ENCODE measurements at regions not wholly inside any gene's neighbourhood (a gene's known extent, or its start where the extent isn't known, plus 50 kb on each side); places are given as distances from the start of the nearest gene placed in this dataset.

DNA sequence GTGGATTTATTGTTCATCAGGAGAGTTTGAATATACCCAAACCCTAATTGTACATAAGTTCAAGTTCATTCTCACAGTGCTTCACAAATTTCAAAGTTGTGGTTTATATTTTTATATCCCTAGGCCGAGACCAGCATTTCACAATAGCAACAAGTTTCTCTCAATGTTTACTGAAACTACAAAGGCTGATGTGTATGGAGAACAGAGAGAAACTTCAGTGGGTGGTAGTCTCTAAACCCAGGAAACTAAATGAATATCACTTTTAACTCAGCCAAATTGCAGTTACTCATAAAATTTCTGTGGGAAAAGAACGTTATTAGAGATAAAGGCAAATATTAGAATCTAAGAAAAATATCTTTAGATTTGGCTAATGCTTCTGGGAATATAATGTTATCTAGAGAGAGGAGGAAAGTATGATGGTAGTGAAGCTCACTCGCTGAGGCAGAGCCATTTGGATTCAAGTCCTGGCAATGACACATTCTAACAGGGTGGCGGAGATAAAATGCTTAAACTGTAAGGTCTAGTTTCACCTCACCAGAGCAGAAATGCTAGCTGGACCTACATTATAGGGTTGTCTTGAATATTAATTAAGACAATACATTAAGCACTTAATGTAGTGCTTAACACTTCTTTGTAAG, 514.8 kb downstream of the EPHA3 start:
- H3K9me3 ChIP-seq (ENCODE audit: control insufficient read depth, low read length): no peaks in the 10 kb centered on the region
- WGBS, 2 experiments: 91 to 97% methylated on average over 3 to 4 of the region's 4 CpGs
- no peaks in the 10 kb centered on the region for H3K4me1 ChIP-seq (ENCODE audit: control insufficient read depth, insufficient read depth, low read length)
- no peaks in the 10 kb centered on the region for H3K36me3 ChIP-seq (ENCODE audit: control insufficient read depth, insufficient read depth, low read length)
- no peaks in the 10 kb centered on the region for H3K27me3 ChIP-seq (ENCODE audit: control insufficient read depth, insufficient read depth, low read length, poor library complexity, severe bottlenecking)
- H3K4me3 ChIP-seq (ENCODE audit: insufficient read depth, low read depth, low read length): no peak overlapping the region
- H3K27ac ChIP-seq (ENCODE audit: insufficient read depth, low read depth, low read length, poor library complexity, severe bottlenecking): no peak overlapping the region

DNA sequence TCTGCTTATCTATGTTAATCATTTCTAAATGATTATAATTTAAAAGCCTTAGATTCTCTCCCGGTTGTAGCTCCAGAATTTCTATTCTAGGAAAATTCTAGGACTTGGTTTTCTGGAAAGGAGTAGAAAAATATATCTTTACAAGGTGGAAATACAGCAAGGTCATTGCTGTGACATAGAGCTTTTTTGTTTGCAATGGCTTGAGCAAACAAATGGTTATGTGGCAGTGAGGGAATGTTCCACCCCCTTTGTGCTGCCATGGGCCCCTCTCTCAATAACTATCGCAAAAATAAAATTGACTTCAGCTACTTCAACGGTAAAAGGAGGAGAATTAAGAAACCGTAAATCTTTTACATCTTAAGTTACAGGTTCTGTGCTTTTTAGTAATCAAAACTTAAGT, 517.1 kb downstream of the EPHA3 start:
- Histone ChIP-seq H3K4me3 (ENCODE audit: insufficient read depth, low read depth, low read length) (no peak overlapping the region), H3K4me1 (ENCODE audit: control insufficient read depth, insufficient read depth, low read length) (no peaks in the 10 kb centered on the region), H3K27ac (ENCODE audit: insufficient read depth, low read depth, low read length, poor library complexity, severe bottlenecking) (no peak overlapping the region), H3K36me3 (ENCODE audit: control insufficient read depth, insufficient read depth, low read length) (no peaks in the 10 kb centered on the region), H3K27me3 (ENCODE audit: control insufficient read depth, insufficient read depth, low read length, poor library complexity, severe bottlenecking) (no peaks in the 10 kb centered on the region), H3K9me3 (ENCODE audit: control insufficient read depth, low read length) (no peaks in the 10 kb centered on the region)
- WGBS, 2 experiments: 92 to 100% methylated on average over 3 to 4 of the region's 4 CpGs

DNA sequence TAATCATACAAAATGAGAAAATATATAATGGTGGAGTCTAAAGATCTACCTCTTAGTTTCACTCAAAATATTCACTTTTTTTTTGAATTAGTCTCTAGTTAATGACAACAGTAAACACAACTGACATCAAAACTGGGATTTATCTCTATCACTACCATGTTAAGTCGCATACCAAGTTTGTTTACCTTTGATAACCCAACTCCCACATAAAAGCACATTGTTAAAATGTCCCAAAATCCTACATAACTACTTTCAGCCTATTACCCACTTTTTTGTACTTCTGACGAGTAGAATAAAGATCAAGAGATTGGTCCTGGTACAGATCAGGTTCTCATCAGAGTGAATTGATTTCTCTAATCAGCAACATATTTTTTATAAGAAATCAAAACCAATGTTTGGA, 518.5 kb downstream of the EPHA3 start:
- WGBS, 2 experiments: 93 to 97% methylated on average over 2 of the region's 2 CpGs
- Histone ChIP-seq H3K4me1 (ENCODE audit: control insufficient read depth, insufficient read depth, low read length) (no peaks in the 10 kb centered on the region), H3K27ac (ENCODE audit: insufficient read depth, low read depth, low read length, poor library complexity, severe bottlenecking) (no peak overlapping the region), H3K4me3 (ENCODE audit: insufficient read depth, low read depth, low read length) (no peak overlapping the region), H3K27me3 (ENCODE audit: control insufficient read depth, insufficient read depth, low read length, poor library complexity, severe bottlenecking) (no peaks in the 10 kb centered on the region), H3K9me3 (ENCODE audit: control insufficient read depth, low read length) (no peaks in the 10 kb centered on the region), H3K36me3 (ENCODE audit: control insufficient read depth, insufficient read depth, low read length) (no peaks in the 10 kb centered on the region)

DNA sequence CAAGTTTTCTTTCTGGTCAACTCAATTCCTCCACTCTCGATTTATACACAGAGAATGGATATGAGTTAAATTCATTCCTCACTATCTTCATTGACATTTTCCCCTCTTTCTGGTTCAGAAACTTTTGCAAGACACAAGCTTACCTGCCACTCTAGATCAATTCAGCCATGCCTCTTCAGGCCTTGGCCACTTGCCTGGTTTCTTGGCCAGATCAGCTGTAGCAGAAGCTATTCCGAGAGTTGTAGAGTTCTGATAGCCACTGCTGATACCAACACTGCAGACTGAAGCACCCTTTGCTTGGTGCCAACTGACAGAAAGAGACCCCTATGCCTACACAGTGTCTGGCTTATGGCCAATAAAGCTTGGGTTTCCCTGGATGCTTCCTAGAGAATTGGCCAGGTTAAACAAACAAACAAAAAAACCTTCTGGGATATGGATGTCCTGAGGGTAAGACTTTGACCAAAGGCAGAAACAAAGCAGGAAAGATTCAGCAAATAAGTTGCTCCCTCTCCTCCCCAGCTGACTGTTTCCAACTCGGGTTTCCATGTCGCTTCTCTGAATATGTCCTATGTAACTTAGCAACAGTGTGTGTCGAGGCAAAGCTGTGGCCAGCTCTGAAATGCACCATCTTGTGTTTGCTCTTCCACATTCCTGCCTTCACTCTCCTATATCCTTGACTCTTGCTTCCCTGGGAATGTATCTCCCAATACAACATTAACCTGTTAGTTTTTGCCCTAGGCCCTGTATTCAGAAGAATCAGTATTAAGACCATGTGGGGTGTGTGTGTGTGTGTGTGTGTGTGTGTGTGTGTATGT, 521.6 kb downstream of the EPHA3 start:
- 88 to 93% methylated on average over 5 of the region's 5 CpGs for WGBS, 2 experiments
- Histone ChIP-seq H3K27ac (ENCODE audit: insufficient read depth, low read depth, low read length, poor library complexity, severe bottlenecking) (no peak overlapping the region), H3K27me3 (ENCODE audit: control insufficient read depth, insufficient read depth, low read length, poor library complexity, severe bottlenecking) (no peaks in the 10 kb centered on the region), H3K9me3 (ENCODE audit: control insufficient read depth, low read length) (no peaks in the 10 kb centered on the region), H3K36me3 (ENCODE audit: control insufficient read depth, insufficient read depth, low read length) (no peaks in the 10 kb centered on the region), H3K4me3 (ENCODE audit: insufficient read depth, low read depth, low read length) (no peak overlapping the region), H3K4me1 (ENCODE audit: control insufficient read depth, insufficient read depth, low read length) (no peaks in the 10 kb centered on the region)

DNA sequence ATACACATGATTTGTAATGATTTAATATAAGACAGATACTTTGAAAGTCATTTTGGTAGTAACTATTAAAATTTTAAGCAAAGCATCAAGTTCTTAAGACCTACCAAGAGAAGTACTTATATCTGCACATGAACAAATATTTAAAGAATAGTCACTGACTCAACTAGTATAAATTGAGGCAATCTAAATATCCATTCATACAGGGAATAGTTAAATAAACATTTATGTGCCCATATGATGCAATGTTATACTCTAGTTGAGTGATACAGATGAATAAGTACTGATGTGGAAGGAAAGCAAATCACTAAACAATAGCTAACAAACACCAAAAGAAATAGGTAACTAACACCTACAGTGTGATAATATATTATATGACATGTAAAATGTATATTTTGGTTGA, 527.7 kb downstream of the EPHA3 start:
- no peak overlapping the region for H3K4me3 ChIP-seq (ENCODE audit: insufficient read depth, low read depth, low read length)
- H3K9me3 ChIP-seq (ENCODE audit: control insufficient read depth, low read length): no peaks in the 10 kb centered on the region
- H3K27ac ChIP-seq (ENCODE audit: insufficient read depth, low read depth, low read length, poor library complexity, severe bottlenecking): no peak overlapping the region
- H3K36me3 ChIP-seq (ENCODE audit: control insufficient read depth, insufficient read depth, low read length): no peaks in the 10 kb centered on the region
- no peaks in the 10 kb centered on the region for H3K27me3 ChIP-seq (ENCODE audit: control insufficient read depth, insufficient read depth, low read length, poor library complexity, severe bottlenecking)
- H3K4me1 ChIP-seq (ENCODE audit: control insufficient read depth, insufficient read depth, low read length): no peaks in the 10 kb centered on the region

DNA sequence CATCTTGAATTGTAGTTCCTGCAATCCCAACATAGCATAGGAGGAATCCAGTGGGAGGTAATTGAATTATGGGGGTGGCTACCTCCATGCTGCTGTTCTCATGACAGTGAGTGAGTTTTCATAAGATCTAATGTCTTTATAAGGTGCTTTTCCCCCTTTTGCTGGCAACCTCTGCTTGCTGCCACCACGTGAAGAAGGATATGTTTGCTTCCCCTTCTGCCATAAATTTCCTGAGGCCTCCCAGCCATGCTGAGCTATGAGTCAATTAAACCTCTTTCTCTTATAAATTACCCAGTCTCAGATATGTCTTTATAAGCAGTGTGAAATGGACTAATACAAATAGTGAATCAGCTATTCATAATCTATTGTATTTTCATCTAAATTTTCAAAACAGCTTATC, 537.3 kb downstream of the EPHA3 start:
- H3K9me3 ChIP-seq (ENCODE audit: control insufficient read depth, low read length): no peaks in the 10 kb centered on the region
- no peak overlapping the region for H3K27ac ChIP-seq (ENCODE audit: insufficient read depth, low read depth, low read length, poor library complexity, severe bottlenecking)
- 0% methylated on average over 1 of the region's 1 CpG; no CpG with 5 or more reads in 1 of the 2 experiments for WGBS, 2 experiments
- no peak overlapping the region for H3K4me3 ChIP-seq (ENCODE audit: insufficient read depth, low read depth, low read length)
- H3K4me1 ChIP-seq (ENCODE audit: control insufficient read depth, insufficient read depth, low read length): no peaks in the 10 kb centered on the region
- H3K27me3 ChIP-seq (ENCODE audit: control insufficient read depth, insufficient read depth, low read length, poor library complexity, severe bottlenecking): no peaks in the 10 kb centered on the region
- no peaks in the 10 kb centered on the region for H3K36me3 ChIP-seq (ENCODE audit: control insufficient read depth, insufficient read depth, low read length)

DNA sequence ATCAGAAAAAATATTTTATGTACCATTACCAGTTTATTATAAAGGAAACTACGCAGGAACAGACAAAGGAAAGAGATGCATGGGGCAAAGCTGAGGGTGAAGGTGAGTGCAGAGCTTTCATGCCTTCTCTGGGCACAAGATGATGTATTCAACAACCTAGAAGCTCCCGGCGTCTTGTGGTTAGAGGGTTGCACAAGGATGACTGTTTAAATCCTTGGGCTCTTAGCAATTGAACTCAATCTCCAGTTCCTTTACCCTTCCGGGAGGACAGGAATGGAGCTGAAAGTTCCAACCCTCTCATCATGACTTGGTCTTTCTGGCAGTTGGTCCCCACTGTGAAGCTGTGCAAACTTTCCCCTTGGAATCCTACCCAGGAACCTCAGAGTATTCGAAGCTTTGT, 542.0 kb downstream of the EPHA3 start:
- Histone ChIP-seq H3K27ac (ENCODE audit: insufficient read depth, low read depth, low read length, poor library complexity, severe bottlenecking) (no peak overlapping the region), H3K36me3 (ENCODE audit: control insufficient read depth, insufficient read depth, low read length) (no peaks in the 10 kb centered on the region), H3K27me3 (ENCODE audit: control insufficient read depth, insufficient read depth, low read length, poor library complexity, severe bottlenecking) (no peaks in the 10 kb centered on the region), H3K4me3 (ENCODE audit: insufficient read depth, low read depth, low read length) (no peak overlapping the region), H3K9me3 (ENCODE audit: control insufficient read depth, low read length) (no peaks in the 10 kb centered on the region), H3K4me1 (ENCODE audit: control insufficient read depth, insufficient read depth, low read length) (no peaks in the 10 kb centered on the region)
- 90 to 94% methylated on average over 4 of the region's 5 CpGs for WGBS, 2 experiments

DNA sequence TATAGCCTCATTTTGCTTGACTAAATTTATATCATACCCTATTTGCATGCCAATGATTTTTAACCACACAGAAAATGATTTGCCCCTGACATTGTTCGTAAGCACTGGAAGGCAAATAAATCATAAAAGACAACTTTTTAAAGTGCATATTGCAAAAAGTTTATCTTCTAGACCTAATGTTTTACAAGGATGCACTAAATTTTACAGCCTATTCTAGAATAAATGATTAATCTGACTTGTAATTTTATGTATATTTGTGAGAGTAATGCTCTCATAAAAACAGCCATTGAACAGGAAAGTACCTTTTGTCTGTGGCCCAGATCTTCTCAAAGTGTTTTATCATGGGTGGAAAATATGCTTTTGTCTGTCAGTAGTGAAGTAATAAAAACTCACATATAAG, 546.6 kb downstream of the EPHA3 start:
- Histone ChIP-seq H3K4me3 (ENCODE audit: insufficient read depth, low read depth, low read length) (no peak overlapping the region), H3K4me1 (ENCODE audit: control insufficient read depth, insufficient read depth, low read length) (no peaks in the 10 kb centered on the region), H3K27me3 (ENCODE audit: control insufficient read depth, insufficient read depth, low read length, poor library complexity, severe bottlenecking) (no peaks in the 10 kb centered on the region), H3K27ac (ENCODE audit: insufficient read depth, low read depth, low read length, poor library complexity, severe bottlenecking) (no peak overlapping the region), H3K9me3 (ENCODE audit: control insufficient read depth, low read length) (no peaks in the 10 kb centered on the region), H3K36me3 (ENCODE audit: control insufficient read depth, insufficient read depth, low read length) (no peaks in the 10 kb centered on the region)
- 100% methylated on average over 1 of the region's 1 CpG for WGBS, 2 experiments

DNA sequence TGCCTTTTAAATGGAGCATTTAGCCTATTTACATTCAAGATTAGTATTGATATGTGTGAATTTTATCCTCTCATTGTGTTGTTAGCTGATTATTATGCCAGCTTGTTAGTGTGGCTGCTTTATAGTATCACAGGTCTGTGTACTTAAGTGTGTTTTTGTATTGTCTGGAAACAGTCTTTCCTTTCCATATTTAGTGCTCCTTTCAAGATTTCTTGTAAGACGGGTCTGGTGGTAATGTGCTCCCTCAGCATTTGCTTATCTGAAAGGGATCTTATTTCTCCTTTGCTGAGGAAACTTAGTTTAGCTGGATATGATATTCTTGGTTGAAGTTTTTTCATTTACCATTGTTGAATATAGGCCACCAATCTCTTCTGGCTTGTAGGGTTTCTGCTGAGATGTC, 549.0 kb downstream of the EPHA3 start:
- 90 to 100% methylated on average over 1 of the region's 1 CpG for WGBS, 2 experiments
- no peaks in the 10 kb centered on the region for H3K9me3 ChIP-seq (ENCODE audit: control insufficient read depth, low read length)

DNA sequence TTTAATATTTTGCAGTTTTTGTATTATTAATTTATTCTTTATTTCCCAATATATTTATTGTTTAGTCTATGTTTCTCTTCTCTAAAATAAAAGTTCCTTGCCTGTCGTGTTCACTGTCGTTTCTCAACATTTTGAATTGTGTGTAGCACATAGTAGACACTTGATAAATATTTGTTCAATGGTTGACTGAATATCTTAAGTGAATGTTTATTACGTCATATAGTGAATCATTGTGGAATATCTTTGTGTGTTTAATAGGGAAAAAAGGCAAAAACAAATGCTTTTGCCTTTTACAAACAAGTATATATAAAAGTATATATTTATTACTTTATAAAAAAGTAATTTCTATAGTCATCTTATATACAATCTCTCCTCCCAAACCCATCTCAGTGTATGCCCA, 572.3 kb downstream of the EPHA3 start:
- no peak overlapping the region for H3K4me3 ChIP-seq (ENCODE audit: insufficient read depth, low read depth, low read length)
- no peaks in the 10 kb centered on the region for H3K4me1 ChIP-seq (ENCODE audit: control insufficient read depth, insufficient read depth, low read length)
- WGBS, 2 experiments: 91 to 100% methylated on average over 2 to 3 of the region's 3 CpGs
- H3K9me3 ChIP-seq (ENCODE audit: control insufficient read depth, low read length): no peaks in the 10 kb centered on the region
- no peaks in the 10 kb centered on the region for H3K36me3 ChIP-seq (ENCODE audit: control insufficient read depth, insufficient read depth, low read length)
- no peak overlapping the region for H3K27ac ChIP-seq (ENCODE audit: insufficient read depth, low read depth, low read length, poor library complexity, severe bottlenecking)
- no peaks in the 10 kb centered on the region for H3K27me3 ChIP-seq (ENCODE audit: control insufficient read depth, insufficient read depth, low read length, poor library complexity, severe bottlenecking)

More for the DNA sequence above, 549.0 kb downstream of the EPHA3 start:
- H3K36me3 ChIP-seq (ENCODE audit: control insufficient read depth, insufficient read depth, low read length): no peaks in the 10 kb centered on the region
- H3K27ac ChIP-seq (ENCODE audit: insufficient read depth, low read depth, low read length, poor library complexity, severe bottlenecking): no peak overlapping the region
- H3K4me3 ChIP-seq (ENCODE audit: insufficient read depth, low read depth, low read length): no peak overlapping the region
- H3K27me3 ChIP-seq (ENCODE audit: control insufficient read depth, insufficient read depth, low read length, poor library complexity, severe bottlenecking): no peaks in the 10 kb centered on the region
- no peaks in the 10 kb centered on the region for H3K4me1 ChIP-seq (ENCODE audit: control insufficient read depth, insufficient read depth, low read length)
